T-helper 1 cell treated with Interleukin-12 subunit alpha and Interleukin-12 subunit beta and Interleukin-4 antibody, amounts not matched to agents 30 μg/mL and 1 μg/mL, for 36 hours (primary cell): ENCODE measurements at regions not wholly inside any gene's neighbourhood (a gene's known extent, or its start where the extent isn't known, plus 50 kb on each side); places are given as distances from the start of the nearest gene placed in this dataset.
"Not testable (repeated sequence)": the region's sequence is repeated elsewhere in the genome, so short reads cannot be mapped to it uniquely, and the experiment has no call there.

Experiments
- H3K27ac Mint-ChIP-seq: one replicate; pipeline ENCODE4 v1.8.0; 2021; ENCODE audit warnings: mild to moderate bottlenecking, mixed read lengths
- H3K27me3 Mint-ChIP-seq: one replicate; pipeline ENCODE4 v1.8.0; 2021; ENCODE audit warnings: low read depth, mixed read lengths
- H3K36me3 Mint-ChIP-seq: one replicate; pipeline ENCODE4 v1.8.0; 2021; ENCODE audit warnings: low read depth, mixed read lengths
- H3K4me1 Mint-ChIP-seq: one replicate; pipeline ENCODE4 v1.8.0; 2021; ENCODE audit warnings: low read depth, mixed read lengths
- H3K4me3 Mint-ChIP-seq: one replicate; pipeline ENCODE4 v1.8.0; 2021; ENCODE audit warnings: mild to moderate bottlenecking, moderate library complexity, mixed read lengths
- H3K9me3 Mint-ChIP-seq: one replicate; pipeline ENCODE4 v1.8.0; 2021; ENCODE audit warnings: mixed read lengths

- no peaks in the 10 kb centered on the region for H3K27me3 Mint-ChIP-seq
- no peak overlapping the region for H3K27ac Mint-ChIP-seq
- no peak overlapping the region for H3K4me3 Mint-ChIP-seq
- H3K36me3 Mint-ChIP-seq: peaks cover 14% of the 10 kb centered on the region
- peaks cover 28% of the 10 kb centered on the region for H3K9me3 Mint-ChIP-seq
- peaks cover 29% of the 10 kb centered on the region for H3K4me1 Mint-ChIP-seq
Observed at GRCh38 chr7:93027044-93027443, 90.7 kb downstream of the SAMD9 start.

- H3K9me3 Mint-ChIP-seq: peaks cover 24% of the 10 kb centered on the region
- peaks cover 31% of the 10 kb centered on the region for H3K4me1 Mint-ChIP-seq
- H3K36me3 Mint-ChIP-seq: peaks cover 10% of the 10 kb centered on the region
- H3K4me3 Mint-ChIP-seq: no peak overlapping the region
- H3K27me3 Mint-ChIP-seq: no peaks in the 10 kb centered on the region
- H3K27ac Mint-ChIP-seq: no peak overlapping the region
Observed at GRCh38 chr7:93026425-93026824, 91.4 kb downstream of the SAMD9 start.

- Mint-ChIP-seq H3K27me3 (no peaks in the 10 kb centered on the region), H3K36me3 (peaks cover 4% of the 10 kb centered on the region), H3K9me3 (peaks cover 17% of the 10 kb centered on the region), H3K4me1 (peaks cover 31% of the 10 kb centered on the region), H3K4me3 (no peak overlapping the region), H3K27ac (no peak overlapping the region)
Observed at GRCh38 chr7:93025389-93025788, 92.4 kb downstream of the SAMD9 start.

GRCh38 chr7:93022931-93023478, 94.8 kb downstream of the SAMD9 start:
- H3K4me3 Mint-ChIP-seq, H3K36me3 Mint-ChIP-seq, H3K27ac Mint-ChIP-seq, H3K27me3 Mint-ChIP-seq: not testable (repeated sequence)
- Mint-ChIP-seq H3K4me1 (peaks cover 28% of the 10 kb centered on the region), H3K9me3 (peaks cover 15% of the 10 kb centered on the region)

- H3K9me3 Mint-ChIP-seq: peaks cover 15% of the 10 kb centered on the region
- H3K4me1 Mint-ChIP-seq: peaks cover 35% of the 10 kb centered on the region
- H3K27ac Mint-ChIP-seq: no peak overlapping the region
- H3K27me3 Mint-ChIP-seq: no peaks in the 10 kb centered on the region
- peaks cover 4% of the 10 kb centered on the region for H3K36me3 Mint-ChIP-seq
- no peak overlapping the region for H3K4me3 Mint-ChIP-seq
Observed at GRCh38 chr7:93021748-93022147, 96.0 kb downstream of the SAMD9 start.

- Mint-ChIP-seq H3K4me3 (no peak overlapping the region), H3K9me3 (peaks cover 8% of the 10 kb centered on the region), H3K4me1 (peaks cover 36% of the 10 kb centered on the region), H3K27me3 (no peaks in the 10 kb centered on the region), H3K27ac (no peak overlapping the region), H3K36me3 (peaks cover 10% of the 10 kb centered on the region)
Observed at GRCh38 chr7:93018716-93019115, 99.1 kb downstream of the SAMD9 start.

GRCh38 chr7:93016681-93017381, 100.9 kb downstream of the SAMD9 start:
- H3K9me3 Mint-ChIP-seq: peaks cover 3% of the 10 kb centered on the region
- H3K27me3 Mint-ChIP-seq: no peaks in the 10 kb centered on the region
- H3K4me3 Mint-ChIP-seq: no peak overlapping the region
- peak overlapping the region; percentile 70 for H3K27ac Mint-ChIP-seq
- H3K4me1 Mint-ChIP-seq: peaks cover 29% of the 10 kb centered on the region
- peaks cover 6% of the 10 kb centered on the region for H3K36me3 Mint-ChIP-seq

GRCh38 chr7:93015779-93016481, 101.8 kb downstream of the SAMD9 start:
- peaks cover 6% of the 10 kb centered on the region for H3K36me3 Mint-ChIP-seq
- H3K27me3 Mint-ChIP-seq: peaks cover 4% of the 10 kb centered on the region
- H3K9me3 Mint-ChIP-seq: no peaks in the 10 kb centered on the region
- H3K4me1 Mint-ChIP-seq: peaks cover 26% of the 10 kb centered on the region
- H3K4me3 Mint-ChIP-seq: no peak overlapping the region
- H3K27ac Mint-ChIP-seq: peak overlapping the region; percentile 70

- peaks cover 26% of the 10 kb centered on the region for H3K4me1 Mint-ChIP-seq
- no peak overlapping the region for H3K27ac Mint-ChIP-seq
- no peaks in the 10 kb centered on the region for H3K9me3 Mint-ChIP-seq
- H3K36me3 Mint-ChIP-seq: peaks cover 6% of the 10 kb centered on the region
- peaks cover 4% of the 10 kb centered on the region for H3K27me3 Mint-ChIP-seq
- H3K4me3 Mint-ChIP-seq: no peak overlapping the region
Observed at GRCh38 chr7:93015101-93015778, 102.5 kb downstream of the SAMD9 start.

GRCh38 chr7:93014410-93014809, 103.4 kb downstream of the SAMD9 start:
- H3K36me3 Mint-ChIP-seq: peaks cover 6% of the 10 kb centered on the region
- peaks cover 4% of the 10 kb centered on the region for H3K27me3 Mint-ChIP-seq

GRCh38 chr7:93013446-93014061, 104.2 kb downstream of the SAMD9 start:
- Mint-ChIP-seq H3K4me1 (peaks cover 26% of the 10 kb centered on the region), H3K27ac (no peak overlapping the region), H3K4me3 (no peak overlapping the region), H3K27me3 (peaks cover 8% of the 10 kb centered on the region), H3K9me3 (no peaks in the 10 kb centered on the region), H3K36me3 (peaks cover 6% of the 10 kb centered on the region)

More at GRCh38 chr7:93014410-93014809, 103.4 kb downstream of the SAMD9 start:
- Mint-ChIP-seq H3K4me3 (no peak overlapping the region), H3K27ac (no peak overlapping the region), H3K9me3 (no peaks in the 10 kb centered on the region), H3K4me1 (peaks cover 26% of the 10 kb centered on the region)

- H3K9me3 Mint-ChIP-seq: no peaks in the 10 kb centered on the region
- H3K4me3 Mint-ChIP-seq: no peak overlapping the region
- H3K27ac Mint-ChIP-seq: no peak overlapping the region
- H3K36me3 Mint-ChIP-seq: peaks cover 6% of the 10 kb centered on the region
- H3K27me3 Mint-ChIP-seq: peaks cover 8% of the 10 kb centered on the region
- peaks cover 16% of the 10 kb centered on the region for H3K4me1 Mint-ChIP-seq
Observed at GRCh38 chr7:93011351-93012294, 106.2 kb downstream of the SAMD9 start.

GRCh38 chr7:93008833-93009232, 108.9 kb downstream of the SAMD9 start:
- Mint-ChIP-seq H3K4me3 (no peak overlapping the region), H3K27me3 (peaks cover 8% of the 10 kb centered on the region), H3K27ac (no peak overlapping the region), H3K36me3 (peaks cover 1% of the 10 kb centered on the region), H3K4me1 (no peaks in the 10 kb centered on the region), H3K9me3 (no peaks in the 10 kb centered on the region)
